ENCODE measurements at regions not wholly inside any gene's neighbourhood (a gene's known extent, or its start where the extent isn't known, plus 50 kb on each side); places are given as distances from the start of the nearest gene placed in this dataset.

DNA sequence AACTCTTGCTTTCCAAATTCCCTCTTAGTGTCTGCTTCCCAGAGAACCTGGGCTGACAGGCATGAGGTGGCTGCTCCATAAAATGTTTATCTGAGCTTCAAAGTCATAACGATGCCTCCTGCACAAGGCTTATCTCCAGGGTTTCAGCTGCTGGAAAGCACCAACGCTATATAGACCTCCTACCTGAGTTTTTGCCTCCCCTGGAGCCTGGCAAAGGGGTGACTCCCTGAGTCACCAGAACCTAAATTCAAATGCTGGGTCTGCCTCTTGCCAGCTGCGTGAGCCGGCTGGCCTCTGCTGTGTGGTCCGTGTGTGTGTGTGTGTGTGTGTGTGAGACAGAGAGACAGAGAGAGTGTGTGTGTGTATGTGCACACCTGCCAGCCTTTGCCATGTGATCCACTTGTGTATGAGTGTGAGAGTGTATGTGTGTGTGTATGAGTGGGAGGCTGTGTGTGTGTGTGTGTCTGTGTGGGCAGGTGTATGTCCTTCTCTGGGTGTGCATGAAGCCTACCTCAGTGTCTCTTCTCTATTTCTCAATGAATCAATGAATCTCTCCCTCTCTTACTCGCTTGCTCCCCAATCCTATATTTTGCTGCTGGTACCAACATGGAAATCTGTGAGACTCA, 714.9 kb downstream of the MATN1 start:
- H3K4me3 ChIP-seq: no peak overlapping the region
- ATAC-seq: no peak
- no peaks in the 10 kb centered on the region for H3K36me3 ChIP-seq
- no peak overlapping the region for H3K27ac ChIP-seq
- peaks cover 0 to 10% (median 0%) of the 10 kb centered on the region in 9 donors for H3K4me1 ChIP-seq
- WGBS, 2 donors: 44 to 51% methylated on average over 6 of the region's 6 CpGs
- H3K27me3 ChIP-seq: peaks cover 0 to 4% (median 0%) of the 10 kb centered on the region in 7 donors
- no peaks in the 10 kb centered on the region for H3K9me3 ChIP-seq
- DNase-seq: no peak
- TF ChIP-seq, protein P1, sequence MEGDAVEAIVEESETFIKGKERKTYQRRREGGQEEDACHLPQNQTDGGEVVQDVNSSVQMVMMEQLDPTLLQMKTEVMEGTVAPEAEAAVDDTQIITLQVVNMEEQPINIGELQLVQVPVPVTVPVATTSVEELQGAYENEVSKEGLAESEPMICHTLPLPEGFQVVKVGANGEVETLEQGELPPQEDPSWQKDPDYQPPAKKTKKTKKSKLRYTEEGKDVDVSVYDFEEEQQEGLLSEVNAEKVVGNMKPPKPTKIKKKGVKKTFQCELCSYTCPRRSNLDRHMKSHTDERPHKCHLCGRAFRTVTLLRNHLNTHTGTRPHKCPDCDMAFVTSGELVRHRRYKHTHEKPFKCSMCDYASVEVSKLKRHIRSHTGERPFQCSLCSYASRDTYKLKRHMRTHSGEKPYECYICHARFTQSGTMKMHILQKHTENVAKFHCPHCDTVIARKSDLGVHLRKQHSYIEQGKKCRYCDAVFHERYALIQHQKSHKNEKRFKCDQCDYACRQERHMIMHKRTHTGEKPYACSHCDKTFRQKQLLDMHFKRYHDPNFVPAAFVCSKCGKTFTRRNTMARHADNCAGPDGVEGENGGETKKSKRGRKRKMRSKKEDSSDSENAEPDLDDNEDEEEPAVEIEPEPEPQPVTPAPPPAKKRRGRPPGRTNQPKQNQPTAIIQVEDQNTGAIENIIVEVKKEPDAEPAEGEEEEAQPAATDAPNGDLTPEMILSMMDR (IDR thresholded peaks at IDR 0.05): no peak
- intact Hi-C loops (cut with DNase I): no loop called here

DNA sequence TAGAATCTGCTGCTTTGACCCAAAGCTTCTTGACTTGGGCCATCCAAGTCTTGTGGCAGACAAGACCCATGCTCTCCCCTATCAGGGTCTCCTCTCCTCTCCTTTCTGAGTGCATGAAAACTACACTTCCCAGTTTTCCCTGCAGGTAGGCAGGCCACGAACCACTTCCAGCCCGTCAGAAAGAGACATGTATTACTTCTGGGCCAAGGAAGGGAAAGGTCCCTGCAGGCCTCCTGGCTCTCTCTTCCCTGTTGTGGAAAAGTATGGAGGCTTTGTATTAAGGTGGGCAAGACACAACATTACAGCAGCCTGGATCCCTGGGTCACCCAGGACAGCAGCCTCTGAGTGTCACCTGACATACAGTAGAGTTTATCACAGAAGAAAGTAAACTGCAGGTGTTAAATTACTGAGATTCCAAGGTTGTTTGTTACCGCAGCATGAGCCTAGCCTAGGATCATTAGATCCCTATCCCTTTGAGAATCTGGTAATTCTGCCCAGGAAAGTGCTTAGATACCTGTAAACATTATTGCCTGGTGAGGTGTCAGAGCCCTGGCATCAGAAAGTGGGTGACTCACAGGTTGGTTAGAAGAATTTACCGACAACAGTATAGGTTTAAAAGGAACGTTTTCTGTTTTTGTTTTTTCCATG, 717.3 kb downstream of the MATN1 start:
- no peaks in the 10 kb centered on the region for H3K9me3 ChIP-seq
- no peaks in the 10 kb centered on the region for H3K36me3 ChIP-seq
- peaks cover 0 to 5% (median 0%) of the 10 kb centered on the region in 9 donors for H3K4me1 ChIP-seq
- no peak overlapping the region for H3K4me3 ChIP-seq
- ATAC-seq: no peak
- 41 to 46% methylated on average over 5 of the region's 5 CpGs for WGBS, 2 donors
- DNase-seq: no peak
- no peak overlapping the region for H3K27ac ChIP-seq
- TF ChIP-seq, protein P1 (IDR thresholded peaks at IDR 0.05): no peak
- H3K27me3 ChIP-seq: peaks cover 0 to 7% (median 0%) of the 10 kb centered on the region in 7 donors
- intact Hi-C loops (cut with DNase I): no loop called here

DNA sequence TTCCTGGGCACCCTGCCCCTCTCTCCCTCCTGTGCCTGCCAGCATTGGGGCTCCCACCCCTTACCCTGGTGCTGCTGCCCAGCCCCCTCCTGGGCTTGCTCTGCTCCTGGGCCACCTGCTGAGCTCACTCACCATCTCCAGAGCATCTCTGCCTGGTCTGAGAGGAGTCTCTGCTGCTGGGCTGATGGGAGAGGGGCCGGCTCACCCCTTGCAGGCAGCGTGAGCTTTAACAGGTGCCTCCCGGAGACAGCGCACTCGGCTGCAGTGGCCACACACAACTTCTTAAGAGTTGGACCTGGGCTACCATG, 721.7 kb downstream of the MATN1 start:
- Histone ChIP-seq H3K27ac (no peak overlapping the region), H3K27me3 (peaks cover 0 to 17% (median 0%) of the 10 kb centered on the region in 7 donors), H3K36me3 (no peaks in the 10 kb centered on the region), H3K4me3 (no peak overlapping the region), H3K4me1 (no peaks in the 10 kb centered on the region), H3K9me3 (peaks cover 0 to 3% (median 0%) of the 10 kb centered on the region in 11 donors)
- DNase-seq: no peak
- TF ChIP-seq, protein P1 (IDR thresholded peaks at IDR 0.05): no peak
- no peak for ATAC-seq
- WGBS, 2 donors: 65 to 71% methylated on average over 5 of the region's 5 CpGs
- intact Hi-C loops (cut with DNase I): loop anchor here in 1 of 10 donors (5.0 kb wide), 1 partner anchor 366 kb away; no protein-coding TSS in a partner anchor

DNA sequence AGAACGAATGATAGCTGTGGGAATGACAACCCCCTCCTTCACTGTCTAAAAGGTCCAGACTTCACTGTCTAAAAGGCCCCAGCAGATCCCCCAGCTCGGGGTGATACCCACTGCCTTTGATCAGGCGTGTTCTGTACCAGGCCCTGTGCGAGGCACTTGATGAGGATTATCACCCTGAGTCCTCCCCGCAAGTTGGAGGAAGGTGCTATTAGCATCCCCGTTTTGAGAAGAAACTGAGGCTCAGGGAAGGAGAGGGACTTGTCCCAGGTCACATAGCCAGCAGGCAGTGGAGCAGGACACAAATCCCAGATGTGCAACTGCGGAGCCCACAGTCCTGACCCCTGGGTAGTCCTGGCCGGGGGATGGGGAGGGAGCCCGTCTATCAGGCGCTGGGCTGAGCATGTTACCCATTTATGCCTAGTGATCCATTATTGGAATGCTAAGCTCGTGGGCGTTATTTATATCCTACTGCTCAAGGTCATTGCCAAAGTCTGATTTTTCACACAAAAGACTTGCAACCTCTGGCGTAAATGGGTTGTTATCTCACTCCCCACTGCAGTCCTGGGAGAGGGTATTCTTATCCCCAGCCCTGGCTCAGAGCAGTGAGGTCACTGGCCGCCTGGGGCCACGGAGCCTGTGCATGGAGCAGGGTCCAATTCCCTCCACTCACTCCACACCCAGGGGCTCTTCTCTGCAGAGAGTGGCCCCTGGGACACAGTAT, 722.2 kb downstream of the MATN1 start:
- H3K4me1 ChIP-seq: no peaks in the 10 kb centered on the region
- WGBS, 2 donors: 45 to 50% methylated on average over 15 of the region's 15 CpGs
- H3K36me3 ChIP-seq: no peaks in the 10 kb centered on the region
- intact Hi-C loops (cut with DNase I): loop anchor here in 1 of 10 donors (5.0 kb wide), 1 partner anchor 366 kb away; no protein-coding TSS in a partner anchor
- H3K27me3 ChIP-seq: peaks cover 0 to 17% (median 0%) of the 10 kb centered on the region in 7 donors
- ATAC-seq: no peak
- no peak for DNase-seq
- no peak overlapping the region for H3K27ac ChIP-seq
- no peak overlapping the region for H3K4me3 ChIP-seq
- peaks cover 0 to 3% (median 0%) of the 10 kb centered on the region in 11 donors for H3K9me3 ChIP-seq
- TF ChIP-seq, protein P1 (IDR thresholded peaks at IDR 0.05): no peak

Data from heart right ventricle (tissue), 16 donors.